ENCODE measurements at regions not wholly inside any gene's neighbourhood (a gene's known extent, or its start where the extent isn't known, plus 50 kb on each side); places are given as distances from the start of the nearest gene placed in this dataset.
A peak's percentile ranks its signal among the peaks of the same experiment; 100 is the strongest.
"Not testable (repeated sequence)": the region's sequence is repeated elsewhere in the genome, so short reads cannot be mapped to it uniquely, and the experiment has no call there.

GRCh38 chr2:94583081-94583723 is 288.0 kb upstream of the TEKT4 start:
- peak overlapping the region; percentile 68 for H3K27ac ChIP-seq (ENCODE audit: insufficient read depth, low read depth, low read length)
- H3K9me1 ChIP-seq (replicated peaks; ENCODE audit: control insufficient read depth, extremely low read depth, insufficient read depth, low read length); CTCF ChIA-PET; dilution Hi-C loops (cut with MboI; ENCODE audit: extremely low pct_ligation_motif_present, low sequenced_read_pairs); H3K4me1 ChIP-seq (ENCODE audit: control insufficient read depth, extremely low read depth, insufficient read depth, low read length); intact Hi-C loops (cut with micrococcal nuclease); H3K79me2 ChIP-seq (ENCODE audit: control insufficient read depth, insufficient read depth, low read length); POLR2A ChIA-PET; H3K9ac ChIP-seq (replicated peaks; ENCODE audit: extremely low read depth, insufficient read depth, low read length); H3K4me2 ChIP-seq (ENCODE audit: insufficient read depth, low read length); H3K4me3 ChIP-seq (replicated peaks in 1 of 3; ENCODE audit: insufficient read depth in 1 of 3, low read depth in 1 of 3, low read length in 3 of 3); H4K20me1 ChIP-seq (replicated peaks; ENCODE audit: control insufficient read depth, extremely low read depth, insufficient read depth, low read length); H3K36me3 ChIP-seq (ENCODE audit: control insufficient read depth in 2 of 2, extremely low read depth in 1 of 2, insufficient read depth in 2 of 2, low read length in 2 of 2); H3K9me3 ChIP-seq (replicated peaks; ENCODE audit: control insufficient read depth, insufficient read depth, low read length); H3K27me3 ChIP-seq (ENCODE audit: control insufficient read depth in 2 of 2, insufficient read depth in 2 of 2, low read length in 2 of 2); FAIRE-seq; BruUV-seq (replicated peaks); H2AFZ ChIP-seq (ENCODE audit: low read depth, low read length): not testable (repeated sequence)
- peak; percentile 35 for DNase-seq (ENCODE audit: low read depth, low spot score)
- peak; percentile 43 for TF ChIP-seq JUN (IDR thresholded peaks at IDR 0.05; ENCODE audit: borderline replicate concordance, insufficient read depth, insufficient read length, low read depth)

DNA sequence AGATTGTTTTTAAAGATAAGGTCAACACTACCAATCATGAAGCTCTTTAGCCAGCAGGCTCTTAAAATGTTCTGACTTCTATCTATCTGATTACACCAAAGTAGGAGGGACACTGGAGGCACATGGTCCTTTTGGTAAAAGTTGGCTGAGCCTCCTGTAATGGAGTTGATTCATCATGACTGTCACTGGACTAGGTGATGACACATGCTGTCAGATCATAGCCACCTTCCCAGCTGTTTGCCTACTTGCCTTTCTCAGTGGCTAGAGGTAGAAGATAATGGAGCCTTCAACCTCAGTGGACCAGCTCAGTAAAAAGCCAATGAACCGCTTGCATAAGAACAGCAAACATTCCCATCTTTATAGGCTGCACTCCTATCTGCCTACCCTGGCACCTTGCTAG is 286.7 kb upstream of the TEKT4 start:
- H3K36me3 ChIP-seq (ENCODE audit: control insufficient read depth in 2 of 2, extremely low read depth in 1 of 2, insufficient read depth in 2 of 2, low read length in 2 of 2); DNase-seq (ENCODE audit: low read depth, low spot score); H3K79me2 ChIP-seq (ENCODE audit: control insufficient read depth, insufficient read depth, low read length); H3K27ac ChIP-seq (ENCODE audit: insufficient read depth, low read depth, low read length); H3K4me3 ChIP-seq (replicated peaks in 1 of 3; ENCODE audit: insufficient read depth in 1 of 3, low read depth in 1 of 3, low read length in 3 of 3); H3K4me2 ChIP-seq (ENCODE audit: insufficient read depth, low read length); BruUV-seq (replicated peaks); FAIRE-seq; H3K9ac ChIP-seq (replicated peaks; ENCODE audit: extremely low read depth, insufficient read depth, low read length); POLR2A ChIA-PET; H2AFZ ChIP-seq (ENCODE audit: low read depth, low read length); H4K20me1 ChIP-seq (replicated peaks; ENCODE audit: control insufficient read depth, extremely low read depth, insufficient read depth, low read length); CTCF ChIA-PET; H3K4me1 ChIP-seq (ENCODE audit: control insufficient read depth, extremely low read depth, insufficient read depth, low read length); H3K27me3 ChIP-seq (ENCODE audit: control insufficient read depth in 2 of 2, insufficient read depth in 2 of 2, low read length in 2 of 2); intact Hi-C loops (cut with micrococcal nuclease); dilution Hi-C loops (cut with MboI; ENCODE audit: extremely low pct_ligation_motif_present, low sequenced_read_pairs); H3K9me1 ChIP-seq (replicated peaks; ENCODE audit: control insufficient read depth, extremely low read depth, insufficient read depth, low read length); H3K9me3 ChIP-seq (replicated peaks; ENCODE audit: control insufficient read depth, insufficient read depth, low read length): not testable (repeated sequence)

Data from endothelial cell of umbilical vein (primary cell).